ENCODE measurements at regions not wholly inside any gene's neighbourhood (a gene's known extent, or its start where the extent isn't known, plus 50 kb on each side); places are given as distances from the start of the nearest gene placed in this dataset.

DNA sequence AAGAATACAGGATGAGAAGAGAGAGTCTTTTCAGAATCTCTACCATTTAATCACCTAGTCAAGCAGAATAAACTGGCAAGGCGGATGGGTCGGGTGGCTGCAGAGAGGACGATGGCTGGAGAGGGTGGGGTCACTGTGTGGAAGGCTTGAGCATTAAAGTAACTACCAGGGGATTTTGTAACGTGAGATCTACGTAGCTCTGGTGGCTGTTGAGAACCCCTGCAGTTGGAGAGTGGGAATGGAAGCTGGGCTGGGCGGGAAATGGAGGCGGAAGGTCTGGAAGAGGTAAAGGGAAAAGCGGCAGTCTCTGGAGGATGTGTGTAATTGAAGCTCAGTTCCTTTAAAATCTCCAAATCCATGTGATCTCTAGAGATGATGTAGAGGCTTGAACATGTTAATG is 135.0 kb downstream of the GATA3 start:
- Mint-ChIP-seq H3K4me3 (ENCODE audit: unreplicated experiment) (no peak overlapping the region), H3K36me3 (ENCODE audit: unreplicated experiment) (no peaks in the 10 kb centered on the region), H3K27me3 (ENCODE audit: unreplicated experiment) (no peaks in the 10 kb centered on the region), H3K27ac (ENCODE audit: unreplicated experiment) (no peak overlapping the region), H3K4me1 (ENCODE audit: low read depth, unreplicated experiment) (peaks cover 6% of the 10 kb centered on the region), H3K9me3 (ENCODE audit: unreplicated experiment) (peaks cover 5% of the 10 kb centered on the region)
- TF ChIP-seq, protein P1, sequence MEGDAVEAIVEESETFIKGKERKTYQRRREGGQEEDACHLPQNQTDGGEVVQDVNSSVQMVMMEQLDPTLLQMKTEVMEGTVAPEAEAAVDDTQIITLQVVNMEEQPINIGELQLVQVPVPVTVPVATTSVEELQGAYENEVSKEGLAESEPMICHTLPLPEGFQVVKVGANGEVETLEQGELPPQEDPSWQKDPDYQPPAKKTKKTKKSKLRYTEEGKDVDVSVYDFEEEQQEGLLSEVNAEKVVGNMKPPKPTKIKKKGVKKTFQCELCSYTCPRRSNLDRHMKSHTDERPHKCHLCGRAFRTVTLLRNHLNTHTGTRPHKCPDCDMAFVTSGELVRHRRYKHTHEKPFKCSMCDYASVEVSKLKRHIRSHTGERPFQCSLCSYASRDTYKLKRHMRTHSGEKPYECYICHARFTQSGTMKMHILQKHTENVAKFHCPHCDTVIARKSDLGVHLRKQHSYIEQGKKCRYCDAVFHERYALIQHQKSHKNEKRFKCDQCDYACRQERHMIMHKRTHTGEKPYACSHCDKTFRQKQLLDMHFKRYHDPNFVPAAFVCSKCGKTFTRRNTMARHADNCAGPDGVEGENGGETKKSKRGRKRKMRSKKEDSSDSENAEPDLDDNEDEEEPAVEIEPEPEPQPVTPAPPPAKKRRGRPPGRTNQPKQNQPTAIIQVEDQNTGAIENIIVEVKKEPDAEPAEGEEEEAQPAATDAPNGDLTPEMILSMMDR (IDR thresholded peaks at IDR 0.05; ENCODE audit: partially characterized antibody, unreplicated experiment), result no peak
- no peak for DNase-seq

DNA sequence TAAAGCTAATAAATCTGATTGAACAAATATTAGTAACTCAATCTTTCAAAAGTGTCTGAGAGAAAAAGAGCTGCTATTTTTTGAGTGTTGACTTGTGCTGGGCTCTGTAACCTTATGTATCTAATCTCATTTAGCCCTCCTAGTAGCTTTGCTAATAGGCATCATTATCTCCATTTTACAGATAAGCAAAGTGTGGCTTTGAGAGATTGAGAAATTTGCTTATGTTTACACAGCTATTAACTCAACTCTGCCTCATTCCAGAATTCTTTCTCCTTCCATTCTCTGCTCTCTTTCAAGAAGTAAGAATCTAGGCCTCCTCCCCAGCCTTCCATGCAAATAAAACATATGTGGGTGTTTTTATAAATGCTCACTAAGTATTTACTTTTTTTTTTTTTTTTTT is 137.8 kb downstream of the GATA3 start:
- no peak overlapping the region for H3K27ac Mint-ChIP-seq (ENCODE audit: unreplicated experiment)
- DNase-seq, result no peak
- peaks cover 6% of the 10 kb centered on the region for H3K4me1 Mint-ChIP-seq (ENCODE audit: low read depth, unreplicated experiment)

DNA sequence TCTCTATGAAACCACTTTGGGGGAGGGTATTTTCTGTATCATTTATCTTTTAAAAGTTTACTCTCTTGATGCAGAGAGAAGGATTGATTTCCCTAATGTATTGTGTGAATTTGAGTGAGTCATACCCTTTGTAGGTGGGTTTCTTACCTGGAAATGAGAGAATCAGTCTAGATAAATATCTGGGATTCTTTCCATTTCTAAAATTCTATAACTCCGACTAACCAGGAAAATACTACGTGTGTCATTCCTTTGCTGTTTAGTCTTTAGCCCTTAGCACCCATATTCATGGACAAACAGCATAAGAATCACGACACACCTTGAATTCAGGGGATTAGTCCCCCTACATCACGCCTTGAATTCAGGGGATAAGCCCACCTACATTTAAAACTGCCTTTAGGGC is 139.1 kb downstream of the GATA3 start:
- H3K4me3 Mint-ChIP-seq (ENCODE audit: unreplicated experiment), result no peak overlapping the region
- H3K9me3 Mint-ChIP-seq (ENCODE audit: unreplicated experiment), result peaks cover 5% of the 10 kb centered on the region
- TF ChIP-seq, protein P1 (IDR thresholded peaks at IDR 0.05; ENCODE audit: partially characterized antibody, unreplicated experiment), result no peak
- DNase-seq, result no peak
- no peak overlapping the region for H3K27ac Mint-ChIP-seq (ENCODE audit: unreplicated experiment)
- no peaks in the 10 kb centered on the region for H3K36me3 Mint-ChIP-seq (ENCODE audit: unreplicated experiment)
- no peaks in the 10 kb centered on the region for H3K27me3 Mint-ChIP-seq (ENCODE audit: unreplicated experiment)
- H3K4me1 Mint-ChIP-seq (ENCODE audit: low read depth, unreplicated experiment), result peaks cover 6% of the 10 kb centered on the region

More for the DNA sequence above, 137.8 kb downstream of the GATA3 start:
- no peak overlapping the region for H3K4me3 Mint-ChIP-seq (ENCODE audit: unreplicated experiment)
- H3K36me3 Mint-ChIP-seq (ENCODE audit: unreplicated experiment), result no peaks in the 10 kb centered on the region
- H3K27me3 Mint-ChIP-seq (ENCODE audit: unreplicated experiment), result no peaks in the 10 kb centered on the region
- TF ChIP-seq, protein P1 (IDR thresholded peaks at IDR 0.05; ENCODE audit: partially characterized antibody, unreplicated experiment), result no peak
- peaks cover 5% of the 10 kb centered on the region for H3K9me3 Mint-ChIP-seq (ENCODE audit: unreplicated experiment)

DNA sequence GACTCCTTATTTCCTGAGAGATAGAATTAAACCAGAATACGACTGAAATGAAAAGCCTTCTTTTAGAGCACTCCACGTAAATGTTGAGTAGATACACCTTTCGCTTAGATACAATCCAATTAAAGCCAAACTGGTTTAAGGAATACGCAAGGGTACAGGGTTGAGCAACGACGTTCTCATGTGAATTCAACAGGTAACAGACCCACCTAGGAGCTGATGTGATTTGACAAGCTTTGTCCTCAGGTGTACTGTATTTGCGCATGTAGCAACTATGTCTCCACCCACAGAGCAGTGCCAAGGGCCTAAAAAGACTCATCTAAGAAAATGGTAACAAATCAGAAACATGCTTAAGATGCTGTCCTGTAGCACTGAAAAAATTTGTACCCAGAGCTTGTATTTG is 139.6 kb downstream of the GATA3 start:
- Mint-ChIP-seq H3K4me3 (ENCODE audit: unreplicated experiment) (no peak overlapping the region), H3K9me3 (ENCODE audit: unreplicated experiment) (peaks cover 5% of the 10 kb centered on the region), H3K4me1 (ENCODE audit: low read depth, unreplicated experiment) (peaks cover 6% of the 10 kb centered on the region), H3K27me3 (ENCODE audit: unreplicated experiment) (no peaks in the 10 kb centered on the region), H3K36me3 (ENCODE audit: unreplicated experiment) (no peaks in the 10 kb centered on the region), H3K27ac (ENCODE audit: unreplicated experiment) (no peak overlapping the region)
- DNase-seq, result no peak
- TF ChIP-seq, protein P1 (IDR thresholded peaks at IDR 0.05; ENCODE audit: partially characterized antibody, unreplicated experiment), result no peak

DNA sequence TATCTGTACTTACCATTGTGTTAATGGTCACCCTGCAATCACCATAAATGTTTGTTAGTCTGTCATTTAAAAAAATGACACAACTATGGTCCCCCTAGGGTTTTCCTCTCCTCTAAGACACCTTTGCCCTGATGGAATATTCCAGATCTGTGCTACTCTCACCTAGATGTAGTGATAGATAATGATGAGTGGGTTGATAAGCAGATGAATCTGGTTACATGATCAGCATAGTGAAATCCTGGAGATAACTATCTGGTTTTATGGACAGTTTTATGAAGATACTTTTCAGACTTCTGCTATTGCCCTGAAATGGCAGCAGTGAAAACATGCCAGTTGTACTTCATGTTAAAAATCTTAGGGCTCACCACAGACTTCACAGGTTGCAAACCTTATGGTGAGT is 152.4 kb downstream of the GATA3 start:
- H3K27ac Mint-ChIP-seq (ENCODE audit: unreplicated experiment), result no peak overlapping the region
- no peak overlapping the region for H3K4me3 Mint-ChIP-seq (ENCODE audit: unreplicated experiment)
- H3K27me3 Mint-ChIP-seq (ENCODE audit: unreplicated experiment), result no peaks in the 10 kb centered on the region
- no peaks in the 10 kb centered on the region for H3K4me1 Mint-ChIP-seq (ENCODE audit: low read depth, unreplicated experiment)
- no peaks in the 10 kb centered on the region for H3K9me3 Mint-ChIP-seq (ENCODE audit: unreplicated experiment)
- no peaks in the 10 kb centered on the region for H3K36me3 Mint-ChIP-seq (ENCODE audit: unreplicated experiment)
- DNase-seq, result no peak
- TF ChIP-seq, protein P1 (IDR thresholded peaks at IDR 0.05; ENCODE audit: partially characterized antibody, unreplicated experiment), result no peak
